GM21737 (cell line): ENCODE measurements at regions not wholly inside any gene's neighbourhood (a gene's known extent, or its start where the extent isn't known, plus 50 kb on each side); places are given as distances from the start of the nearest gene placed in this dataset.

ENCODE experiments used
- ATAC-seq: cut with Tn5 transposase; IDR thresholded peaks from one replicate; pipeline ENCODE4 v1.9.1; 2021; ENCODE audit warnings: mild to moderate bottlenecking, moderate library complexity; ENCODE audit not compliant: unreplicated experiment

GRCh38 chr1:14031461-14031860 lies 331.5 kb downstream of the PRDM2 start:
- no peak for ATAC-seq

DNA sequence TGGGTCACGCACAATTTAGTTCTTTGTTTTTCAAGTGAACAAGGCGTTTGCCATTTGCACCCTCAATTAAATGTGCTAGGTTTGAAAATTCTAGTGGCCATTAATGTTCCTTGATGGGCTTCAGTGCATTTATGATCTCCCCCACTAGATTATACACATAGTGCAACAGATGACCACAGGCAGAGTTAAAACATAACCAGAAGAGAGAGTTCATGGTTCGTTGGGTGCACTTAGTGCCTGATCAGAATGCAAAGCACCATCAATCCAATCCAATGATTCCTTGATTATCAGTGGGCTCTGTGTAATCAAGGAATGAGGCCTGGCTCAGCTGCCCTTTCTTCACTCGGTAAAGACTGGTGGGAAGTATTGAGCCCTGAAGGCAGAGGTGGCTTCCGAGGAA lies 334.5 kb downstream of the PRDM2 start:
- no peak for ATAC-seq

DNA sequence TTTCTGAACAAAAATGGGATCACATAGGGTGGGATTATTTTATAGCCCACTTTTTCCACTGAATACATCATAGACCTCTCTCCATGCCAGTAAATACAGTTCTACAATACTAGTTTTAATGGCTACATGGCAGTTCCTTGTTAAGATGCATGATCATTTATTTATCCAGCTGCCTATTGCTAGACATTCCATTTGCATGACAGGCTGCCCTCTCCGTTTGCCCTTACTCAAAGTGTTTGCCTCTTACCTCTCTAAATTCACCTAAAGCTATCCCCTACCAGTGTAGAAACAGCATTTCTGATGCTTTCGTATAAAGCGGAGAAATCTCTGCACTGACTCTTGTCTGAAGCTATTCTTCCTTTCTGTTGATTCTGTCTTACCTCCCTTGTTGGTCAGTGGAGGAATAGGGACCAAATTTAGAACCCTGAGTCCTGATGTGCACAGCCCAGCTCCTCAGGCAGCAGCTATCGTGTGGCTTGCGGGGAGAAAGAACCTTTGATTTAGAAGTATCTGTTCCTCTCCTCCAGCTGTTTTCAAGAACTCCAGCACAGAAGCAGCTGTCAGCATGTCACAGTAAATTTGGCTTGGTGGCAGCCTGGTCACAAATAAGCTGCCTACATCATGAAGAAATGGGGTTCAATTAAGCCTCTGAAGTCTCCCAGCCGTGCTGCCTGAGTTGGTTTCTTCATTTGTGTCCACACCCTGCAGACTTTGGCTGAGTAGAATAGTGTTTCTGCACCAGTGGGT lies 337.3 kb downstream of the PRDM2 start:
- no peak for ATAC-seq

DNA sequence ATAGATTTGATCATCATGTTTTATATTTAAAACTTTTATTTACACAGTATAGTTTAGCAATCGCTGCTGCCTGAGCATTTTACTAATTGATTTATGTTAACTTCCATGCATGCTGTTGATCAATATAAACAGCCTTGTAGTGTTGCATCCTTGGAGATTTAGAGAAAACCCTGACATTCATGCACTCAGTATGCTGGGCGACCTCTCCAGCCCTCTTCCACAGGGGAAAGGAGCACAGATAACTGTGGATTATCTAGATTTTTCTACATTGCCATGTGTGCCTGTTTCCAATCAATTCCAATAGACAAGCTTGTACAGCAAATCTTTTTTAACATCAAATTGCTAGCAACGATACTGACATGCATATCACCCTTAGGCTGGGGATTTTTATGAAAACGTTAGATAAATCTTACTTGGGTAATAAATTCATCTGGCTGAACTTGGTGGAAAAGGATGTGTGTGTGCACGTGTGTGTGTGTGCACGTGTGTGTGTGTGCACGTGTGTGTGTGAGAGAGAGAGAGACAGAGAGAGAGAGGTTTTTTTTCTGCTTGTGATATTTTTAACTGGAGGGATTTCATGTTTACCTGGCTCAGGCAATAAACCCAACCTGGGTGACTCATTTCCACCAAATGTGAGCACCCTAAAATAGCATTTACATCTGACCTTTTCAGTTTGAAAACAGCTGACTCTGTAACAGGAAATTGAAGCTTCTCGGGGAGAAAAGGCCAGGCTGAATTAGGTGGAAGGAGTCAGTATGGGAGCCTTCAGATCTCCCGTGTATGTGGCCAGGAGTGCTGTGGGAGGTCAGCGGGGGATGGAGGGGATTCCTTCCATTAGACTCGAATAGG lies 339.8 kb downstream of the PRDM2 start:
- ATAC-seq: no peak

DNA sequence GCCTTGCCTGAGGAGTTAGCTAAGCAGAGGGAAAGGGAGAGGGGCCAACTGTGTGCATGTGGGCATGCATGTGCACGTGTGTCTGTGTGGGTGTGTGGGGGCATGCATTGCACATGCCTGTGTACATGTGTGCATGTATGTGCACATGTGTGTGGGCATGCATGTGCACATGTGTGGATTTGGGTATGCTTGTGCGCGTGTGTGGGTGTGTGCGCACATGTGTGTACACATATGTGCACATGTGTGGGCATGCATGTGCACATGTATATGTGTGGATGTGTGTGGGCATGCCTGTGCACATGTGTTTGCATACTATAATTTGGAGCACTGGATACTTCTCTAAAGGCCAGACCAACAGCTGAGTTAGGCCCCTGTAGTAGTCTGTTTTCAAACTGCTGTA lies 350.0 kb downstream of the PRDM2 start:
- no peak for ATAC-seq

GRCh38 chr1:14055442-14056223 lies 355.6 kb downstream of the PRDM2 start:
- ATAC-seq: no peak

DNA sequence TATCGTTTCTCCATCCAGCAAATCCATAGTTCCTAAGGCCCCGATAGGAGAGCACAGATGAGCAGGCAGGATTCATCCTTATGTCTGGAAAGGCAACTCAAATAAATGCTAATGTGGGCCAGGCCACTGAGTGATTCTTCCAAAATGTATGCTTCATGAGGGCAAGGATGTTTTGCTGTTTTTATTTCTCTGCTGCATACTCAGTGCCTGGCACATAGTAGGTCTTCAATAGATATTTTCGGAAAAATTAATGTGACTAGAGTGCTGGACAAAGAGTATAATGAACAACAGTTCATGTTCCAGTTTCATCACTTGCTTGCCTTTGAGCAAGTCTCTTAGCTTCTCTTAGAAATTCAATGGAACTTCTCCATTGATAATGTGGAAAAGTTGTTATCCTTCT lies 357.7 kb downstream of the PRDM2 start:
- no peak for ATAC-seq

- ATAC-seq: no peak
These were observed 361.2 kb downstream of the PRDM2 start for GRCh38 chr1:14061204-14061603.

- ATAC-seq: no peak
These were observed 361.7 kb downstream of the PRDM2 start for GRCh38 chr1:14061722-14062121.

GRCh38 chr1:14062669-14063068 lies 362.7 kb downstream of the PRDM2 start:
- no peak for ATAC-seq

- no peak for ATAC-seq
These were observed 364.9 kb downstream of the PRDM2 start for GRCh38 chr1:14064649-14065442.

DNA sequence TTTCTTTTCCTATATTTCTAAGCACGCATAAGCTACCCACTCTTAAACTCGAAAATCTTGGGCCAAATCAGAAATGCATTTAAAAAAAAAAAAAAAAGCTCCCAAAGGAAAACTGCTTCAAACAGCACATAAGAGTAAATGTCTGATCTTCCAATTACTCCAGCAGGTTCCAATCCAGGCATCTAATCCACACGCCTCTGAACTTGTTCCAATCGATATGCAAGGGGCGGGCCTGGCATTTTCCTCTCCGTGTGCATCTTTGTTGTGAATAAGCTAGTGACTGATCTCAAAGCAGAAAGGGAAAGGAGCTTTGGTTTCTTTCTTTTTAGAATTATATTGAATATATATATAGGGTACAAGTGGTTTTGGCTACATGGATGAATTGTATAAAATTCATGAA lies 365.5 kb downstream of the PRDM2 start:
- no peak for ATAC-seq

DNA sequence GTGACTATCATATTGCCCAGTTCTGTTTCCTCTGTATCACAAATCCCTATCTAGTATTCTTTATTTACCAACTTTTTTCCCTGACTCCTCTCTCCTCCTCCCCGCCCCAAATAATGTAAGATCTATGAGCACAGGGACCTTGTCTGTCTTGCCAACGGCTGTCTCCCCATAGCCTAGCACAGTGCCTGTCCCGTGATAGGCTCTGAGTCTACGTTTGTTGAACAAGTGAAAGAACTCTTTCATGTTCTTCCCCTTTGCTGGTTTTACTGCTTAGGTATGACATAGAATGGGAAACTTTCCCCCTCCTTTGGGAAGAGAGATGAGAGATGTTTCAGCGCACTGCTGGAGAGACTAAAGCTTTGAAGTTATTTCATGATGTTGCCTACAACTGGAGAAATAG lies 367.0 kb downstream of the PRDM2 start:
- ATAC-seq: no peak

DNA sequence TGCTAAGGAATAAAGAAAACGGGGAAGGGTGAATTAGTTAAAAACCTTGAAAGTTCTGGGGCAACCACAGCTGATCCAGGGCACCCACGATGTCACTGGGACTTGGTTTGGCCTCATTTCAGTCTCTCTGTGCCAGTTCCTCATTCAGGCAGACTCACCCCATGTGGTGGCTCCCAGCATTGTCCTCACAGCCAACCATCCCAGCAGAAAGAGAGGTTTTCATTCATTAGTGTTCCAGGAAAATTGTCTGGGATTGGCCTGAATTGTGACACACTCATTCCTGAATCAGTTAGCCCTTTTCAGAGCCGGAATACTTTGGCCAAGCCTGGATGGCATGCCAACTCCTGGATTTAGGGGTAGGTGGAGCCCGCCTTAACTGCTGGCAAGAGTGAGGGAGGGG lies 367.7 kb downstream of the PRDM2 start:
- ATAC-seq: no peak

DNA sequence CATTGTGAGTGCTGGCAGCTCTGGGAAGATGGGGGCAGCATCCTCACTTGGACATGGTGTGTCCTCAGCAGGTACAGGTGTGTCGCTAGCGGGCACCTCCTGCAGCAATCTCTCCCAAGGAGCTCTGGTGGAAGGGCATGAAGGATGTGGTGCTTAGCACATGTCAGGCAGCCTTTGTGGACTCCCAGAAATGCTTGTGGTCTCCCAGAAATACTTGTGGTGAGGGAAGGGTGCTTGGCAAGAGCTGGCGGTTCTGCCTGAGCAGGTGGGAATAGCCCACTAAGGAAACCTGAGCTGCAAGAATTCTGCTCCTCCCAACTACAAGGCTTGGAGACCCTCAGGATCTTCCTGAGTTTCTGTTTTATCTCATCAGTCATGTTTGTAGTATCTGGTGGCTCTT lies 371.6 kb downstream of the PRDM2 start:
- no peak for ATAC-seq

- ATAC-seq: no peak
These were observed 380.7 kb downstream of the PRDM2 start for GRCh38 chr1:14080653-14081052.

GRCh38 chr1:14082331-14082730 lies 382.3 kb downstream of the PRDM2 start:
- no peak for ATAC-seq

- ATAC-seq: no peak
These were observed 383.3 kb downstream of the PRDM2 start for GRCh38 chr1:14083277-14083676.

DNA sequence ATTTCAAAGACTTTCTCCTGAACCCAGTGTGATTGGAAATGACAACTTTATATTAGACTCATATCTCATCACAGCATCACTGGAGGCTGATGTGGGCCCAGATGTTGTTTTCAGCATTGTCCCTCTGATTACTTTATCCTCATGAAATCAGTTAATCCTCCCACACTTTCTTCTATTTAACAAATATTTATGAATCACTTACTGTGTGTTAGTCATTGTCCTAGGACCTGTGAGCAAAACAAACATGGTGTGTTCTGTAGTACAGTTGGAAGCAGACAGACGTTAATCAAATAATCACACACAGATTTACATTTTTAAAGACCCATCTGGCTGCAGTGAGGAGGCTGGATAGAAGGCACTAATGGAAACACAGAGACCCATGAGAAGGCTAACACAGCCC lies 383.7 kb downstream of the PRDM2 start:
- ATAC-seq: no peak

GRCh38 chr1:14090062-14090461 lies 390.1 kb downstream of the PRDM2 start:
- no peak for ATAC-seq

GRCh38 chr1:14090531-14090930 lies 390.5 kb downstream of the PRDM2 start:
- ATAC-seq: no peak
